ENCODE measurements at regions not wholly inside any gene's neighbourhood (a gene's known extent, or its start where the extent isn't known, plus 50 kb on each side); places are given as distances from the start of the nearest gene placed in this dataset.

DNA sequence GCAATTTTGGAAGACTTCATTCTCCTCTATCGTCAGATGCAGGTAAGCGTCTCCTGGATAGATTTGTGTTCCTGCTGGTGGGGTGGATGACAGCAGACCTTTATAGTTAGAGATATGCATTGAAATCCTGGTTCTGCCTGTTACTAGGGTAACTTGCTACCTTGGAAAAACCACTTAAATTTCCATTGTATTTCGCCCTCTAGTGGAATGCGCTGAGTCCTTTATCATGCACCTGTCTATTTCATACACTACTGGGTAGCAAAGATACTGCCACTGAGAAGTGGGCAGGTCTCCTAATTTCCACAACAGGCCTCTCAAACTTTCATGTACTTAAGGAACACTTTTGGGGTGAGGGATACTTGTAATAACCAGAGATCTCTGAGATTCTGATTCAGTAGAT lies 209.5 kb upstream of the SUCLG2 start:
- DNase-seq = no peak

DNA sequence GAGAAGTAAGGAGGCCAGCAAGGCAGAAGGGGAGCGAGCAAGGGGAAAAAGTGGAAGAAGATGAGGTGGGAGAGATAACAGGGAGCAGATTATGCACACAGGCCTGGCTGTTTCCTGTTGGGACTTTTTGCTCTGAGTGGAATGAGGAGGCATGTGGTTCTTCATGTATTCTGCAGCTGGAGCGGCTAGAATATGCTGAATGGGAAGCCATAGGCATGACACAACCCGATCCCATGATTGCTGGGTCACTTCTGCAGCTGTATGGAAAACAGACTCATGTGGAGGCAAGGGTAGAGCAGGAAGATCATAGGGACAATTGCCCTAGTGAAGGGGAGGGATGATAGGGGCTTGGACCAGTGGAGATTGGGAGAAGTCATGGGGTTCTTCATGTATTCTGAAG lies 206.0 kb upstream of the SUCLG2 start:
- no peak for DNase-seq

DNA sequence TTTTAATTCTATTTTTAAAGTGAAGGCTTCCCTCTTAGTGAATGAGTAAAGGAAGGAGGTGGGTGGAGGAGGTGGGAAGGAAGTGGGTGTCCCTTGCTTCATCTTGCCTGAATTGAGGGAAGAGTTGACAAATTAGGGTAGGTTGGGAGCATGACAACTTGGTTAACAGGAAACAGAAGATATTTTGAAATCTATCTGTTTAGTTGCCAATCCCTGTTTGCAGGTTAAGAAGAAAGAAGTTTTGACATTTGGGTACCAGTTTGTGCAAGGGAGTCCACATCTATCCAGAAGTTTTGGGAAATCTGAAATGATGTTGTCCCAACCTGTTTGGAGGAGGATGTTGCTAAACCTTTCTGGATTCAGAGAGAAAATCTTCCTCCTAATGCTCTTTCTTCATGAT lies 204.1 kb upstream of the SUCLG2 start:
- no peak for DNase-seq

DNA sequence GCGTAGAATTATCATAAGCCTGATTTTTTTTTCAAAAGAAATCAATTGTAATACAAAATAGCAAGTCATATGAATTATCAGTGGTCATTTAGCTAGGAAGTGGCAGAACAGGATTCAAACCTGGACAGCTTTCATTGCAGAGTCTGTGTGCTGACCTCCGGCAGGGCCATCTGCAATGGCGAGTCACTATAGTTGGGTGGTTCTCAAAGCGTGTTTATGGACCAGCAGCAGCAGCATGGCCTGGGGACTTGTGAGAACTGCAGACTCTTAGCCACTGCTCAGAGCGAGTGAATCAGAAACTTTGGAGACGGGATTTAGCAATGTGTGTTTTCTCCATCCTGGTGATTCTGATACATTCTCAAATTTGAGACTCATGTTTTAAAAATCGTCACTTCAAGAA lies 202.3 kb upstream of the SUCLG2 start:
- DNase-seq = no peak

DNA sequence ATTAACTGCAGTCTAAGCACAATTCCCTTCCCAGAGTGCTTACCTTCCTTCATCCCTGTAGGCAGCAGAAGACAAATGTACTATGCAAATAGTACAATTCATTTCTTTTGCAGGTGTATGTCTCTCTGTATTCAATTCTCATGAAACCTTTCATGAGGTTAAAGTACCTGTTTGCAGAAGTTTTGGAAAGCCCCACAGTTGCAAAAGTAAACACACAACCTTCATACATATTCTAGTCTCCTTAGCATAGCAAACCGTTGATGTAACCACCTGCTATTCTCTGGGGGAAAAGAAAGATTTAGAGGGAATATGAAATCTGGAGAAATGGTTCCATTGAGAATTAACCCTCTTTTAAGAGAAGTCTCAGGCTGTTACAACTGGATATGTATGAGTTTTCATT lies 200.3 kb upstream of the SUCLG2 start:
- no peak for DNase-seq

DNA sequence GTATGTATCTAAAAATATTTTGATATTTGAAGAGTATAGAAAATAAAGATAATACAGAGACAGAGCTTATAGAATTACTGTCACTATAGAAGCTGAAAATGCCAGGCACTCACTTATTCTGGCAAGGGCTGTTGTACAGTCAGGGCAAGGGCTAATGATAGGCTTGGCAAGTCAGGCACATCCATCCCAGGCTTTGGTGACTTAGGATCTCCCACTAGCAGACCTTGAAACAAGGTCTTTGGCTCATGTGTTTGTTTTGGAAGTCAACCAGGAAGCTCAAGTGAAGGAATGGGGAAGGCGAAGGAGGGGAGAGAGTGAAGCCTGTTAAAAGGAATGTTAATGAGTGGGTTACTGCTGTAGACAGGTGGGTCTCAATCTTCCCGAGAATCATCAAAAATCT lies 199.1 kb upstream of the SUCLG2 start:
- no peak for DNase-seq

DNA sequence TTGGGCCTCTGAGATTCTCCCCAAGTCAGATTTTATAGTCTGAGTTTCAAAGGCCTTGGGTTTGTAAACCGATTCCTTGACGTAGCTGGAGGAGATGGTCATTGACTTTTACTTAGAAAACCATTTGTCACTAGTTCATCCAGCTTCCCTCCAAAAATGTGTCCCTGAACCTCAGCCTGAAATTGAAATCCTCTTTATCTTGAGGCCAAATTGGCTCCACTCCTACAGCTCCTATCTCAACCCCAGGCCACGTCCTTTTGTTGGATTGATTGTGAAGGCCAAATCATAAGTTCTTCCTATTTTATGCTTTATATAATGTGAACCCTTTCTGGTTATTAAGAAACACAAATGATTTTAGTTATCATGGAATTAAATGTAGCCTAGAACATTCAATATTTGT lies 193.9 kb upstream of the SUCLG2 start:
- no peak for DNase-seq

DNA sequence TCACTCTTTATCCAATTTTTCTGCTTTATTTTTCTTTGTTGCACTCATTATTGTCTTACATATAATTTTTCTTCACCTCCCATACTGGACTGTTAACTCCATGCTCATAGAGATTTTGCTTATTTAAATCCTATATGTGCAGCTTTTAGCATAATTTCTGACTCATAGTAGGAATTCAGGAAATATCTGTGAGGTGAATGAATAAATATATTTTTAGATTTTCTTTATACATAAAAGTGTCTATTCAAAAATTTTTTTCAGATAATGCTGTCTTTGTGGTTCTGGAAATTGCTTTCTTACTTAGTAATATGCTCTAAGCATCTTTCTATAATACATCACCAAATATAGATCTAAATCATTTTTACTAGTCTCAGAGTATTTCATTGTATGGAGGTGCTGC lies 191.8 kb upstream of the SUCLG2 start:
- no peak for DNase-seq

DNA sequence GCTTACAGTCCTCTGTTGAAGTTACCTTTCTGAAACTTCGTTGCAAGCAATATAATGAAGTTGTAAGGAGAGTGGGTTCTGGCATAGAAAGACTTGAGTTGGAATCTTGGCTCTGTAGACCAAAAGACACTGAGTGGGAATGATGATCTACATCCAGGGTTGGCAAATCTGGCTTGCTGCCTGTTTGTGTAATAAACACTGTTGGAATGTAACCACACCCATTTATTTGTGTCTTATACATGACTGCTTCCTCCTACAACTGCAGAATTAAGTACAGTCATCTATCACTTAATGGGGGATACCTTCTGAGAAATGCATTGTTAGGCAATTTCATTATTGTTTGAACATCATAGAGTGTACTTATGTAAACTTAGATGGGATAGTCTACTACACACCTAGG lies 178.4 kb upstream of the SUCLG2 start:
- DNase-seq = no peak

DNA sequence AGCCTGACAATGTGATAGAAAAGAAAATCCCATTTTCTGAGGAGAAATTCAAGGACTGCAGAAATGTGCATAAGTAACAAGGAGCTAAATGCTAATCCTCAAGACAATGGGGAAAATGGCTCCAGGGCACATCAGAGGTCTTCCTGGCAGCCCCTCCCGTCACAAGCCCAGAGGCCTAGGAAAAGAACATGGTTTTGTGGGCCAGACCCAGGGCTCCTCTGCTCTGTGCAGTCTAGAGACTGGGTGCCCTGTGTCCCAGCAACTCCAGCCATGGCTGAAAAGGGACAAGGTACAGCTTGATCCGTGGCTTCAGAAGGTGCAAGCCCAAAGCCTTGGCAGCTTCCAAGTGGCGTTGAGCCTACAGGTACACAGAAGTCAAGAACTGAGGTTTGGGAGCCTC lies 176.8 kb upstream of the SUCLG2 start:
- no peak for DNase-seq

DNA sequence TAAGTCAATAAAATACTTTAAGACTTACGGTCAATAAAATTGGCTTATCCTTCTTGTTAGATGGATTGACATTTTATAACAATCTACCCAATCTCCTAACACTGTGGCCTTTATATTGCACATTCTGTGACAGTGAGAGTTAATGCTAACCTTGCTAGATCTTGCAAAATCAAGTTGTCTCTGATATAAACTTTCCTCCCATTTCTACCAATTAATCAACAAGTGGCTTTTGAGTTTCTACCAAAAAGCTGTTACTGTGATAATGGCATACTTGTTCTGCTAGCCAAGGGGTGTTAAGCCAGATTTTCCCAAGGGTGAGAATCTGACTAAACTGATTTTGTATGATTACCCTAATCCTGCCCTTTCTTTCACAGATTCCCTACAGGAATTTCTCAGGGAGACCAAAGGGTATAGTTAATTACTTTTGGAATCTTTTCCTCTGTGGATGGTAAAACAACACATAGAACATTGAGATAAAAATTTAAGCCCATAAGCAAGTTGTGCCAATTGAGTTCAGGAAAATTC lies 174.1 kb upstream of the SUCLG2 start:
- no peak for DNase-seq

DNA sequence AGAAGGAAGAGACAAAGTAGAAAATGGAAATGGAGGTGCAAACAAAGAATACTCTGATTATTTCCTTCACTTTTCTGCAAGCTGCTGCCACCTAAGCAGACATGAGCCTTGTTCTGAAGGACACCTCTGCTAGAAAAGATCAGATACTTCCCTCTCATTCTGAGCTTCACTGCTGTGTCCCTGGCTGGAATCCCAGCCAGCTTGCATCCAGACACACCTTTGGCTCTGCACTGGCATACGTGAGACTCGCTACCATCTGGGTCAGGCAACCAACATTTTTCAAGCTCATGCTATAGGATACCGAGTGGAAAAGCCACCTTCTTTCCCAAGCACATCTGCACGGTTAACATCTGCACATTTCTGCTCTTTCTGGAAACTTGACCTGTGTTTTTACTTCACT lies 166.7 kb upstream of the SUCLG2 start:
- no peak for DNase-seq

DNA sequence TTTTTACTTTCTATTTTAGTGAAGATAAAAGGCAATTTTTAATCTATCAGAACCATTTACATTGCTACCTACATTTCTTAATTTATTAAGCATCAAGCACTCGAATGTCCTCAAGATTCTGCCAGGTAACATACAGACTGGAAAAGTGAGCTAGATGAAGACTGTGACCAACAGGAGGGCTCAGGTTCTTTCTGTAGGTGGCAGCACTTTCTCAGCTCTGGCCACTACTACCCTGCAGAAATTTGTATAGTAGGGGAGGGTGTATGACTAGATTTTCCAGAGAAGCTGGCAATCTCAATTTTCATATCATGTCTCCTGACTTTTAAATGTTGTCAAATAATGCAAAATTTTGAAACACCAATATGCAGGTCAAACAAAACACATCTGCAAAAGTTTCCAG lies 165.0 kb upstream of the SUCLG2 start:
- peak; percentile 8 for DNase-seq

DNA sequence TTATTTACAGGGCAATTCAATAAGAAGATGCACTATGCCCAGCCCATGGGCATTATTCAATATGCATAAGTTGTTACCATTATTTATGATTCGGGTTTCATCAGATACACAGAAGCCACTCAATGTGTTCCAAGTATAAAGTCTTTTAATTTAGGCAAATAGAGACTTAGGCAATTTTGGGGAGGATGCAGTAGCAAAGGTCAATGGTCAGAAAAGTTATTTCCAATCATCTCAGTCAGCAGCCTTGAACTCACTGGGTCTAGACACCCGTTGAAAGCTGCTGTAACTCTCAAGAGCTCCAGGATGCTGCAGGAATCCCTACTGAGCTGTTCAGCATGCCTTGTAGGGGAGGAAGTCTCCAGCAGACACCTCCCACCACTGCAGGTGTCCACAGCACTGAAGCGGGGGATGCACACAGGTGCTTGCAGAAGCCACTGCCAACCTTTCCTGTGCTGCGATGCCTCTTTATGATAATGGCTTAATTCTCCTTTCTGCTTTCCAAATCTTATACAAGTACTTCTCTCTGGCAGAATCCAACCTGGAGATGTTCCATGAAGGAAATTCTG lies 155.0 kb upstream of the SUCLG2 start:
- DNase-seq = no peak

DNA sequence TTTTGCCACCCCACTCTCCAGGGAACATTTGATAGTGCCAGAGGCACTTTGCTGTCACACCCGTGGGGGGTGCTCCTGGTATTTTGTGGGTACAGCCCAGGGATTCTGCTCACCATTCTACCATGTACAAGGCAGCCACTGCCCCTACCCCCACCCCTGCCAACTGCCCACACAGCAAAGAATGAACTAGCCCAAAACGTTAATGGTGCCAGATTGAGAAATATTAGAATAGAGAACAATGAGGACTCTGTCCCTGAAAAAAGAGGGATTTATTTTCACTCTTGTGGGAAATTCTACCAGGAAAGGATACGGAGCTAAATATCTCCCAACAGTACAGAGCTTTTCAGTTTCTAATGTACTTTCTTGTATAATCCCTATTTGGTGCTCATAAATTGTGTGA lies 154.5 kb upstream of the SUCLG2 start:
- peak; percentile 4 for DNase-seq

DNA sequence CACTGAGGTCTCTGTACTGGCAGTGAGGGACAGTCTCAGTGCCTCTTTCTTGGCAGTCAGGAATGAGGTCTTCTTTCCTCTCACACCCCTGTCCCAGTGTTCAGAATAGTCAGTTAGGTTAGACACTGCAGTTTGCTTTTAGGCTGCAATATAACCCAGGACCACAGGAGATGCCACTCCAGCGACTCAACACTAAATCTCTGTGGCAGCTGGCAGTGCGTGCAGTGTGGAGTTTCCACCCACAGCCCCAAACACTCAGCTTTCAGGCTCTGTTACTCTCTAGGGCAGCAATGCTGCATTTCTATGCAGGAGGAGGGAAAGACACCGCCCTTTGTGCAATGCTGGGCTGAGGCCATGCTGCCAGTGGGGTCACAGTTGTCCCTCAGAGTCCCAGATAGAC lies 150.2 kb upstream of the SUCLG2 start:
- no peak for DNase-seq

DNA sequence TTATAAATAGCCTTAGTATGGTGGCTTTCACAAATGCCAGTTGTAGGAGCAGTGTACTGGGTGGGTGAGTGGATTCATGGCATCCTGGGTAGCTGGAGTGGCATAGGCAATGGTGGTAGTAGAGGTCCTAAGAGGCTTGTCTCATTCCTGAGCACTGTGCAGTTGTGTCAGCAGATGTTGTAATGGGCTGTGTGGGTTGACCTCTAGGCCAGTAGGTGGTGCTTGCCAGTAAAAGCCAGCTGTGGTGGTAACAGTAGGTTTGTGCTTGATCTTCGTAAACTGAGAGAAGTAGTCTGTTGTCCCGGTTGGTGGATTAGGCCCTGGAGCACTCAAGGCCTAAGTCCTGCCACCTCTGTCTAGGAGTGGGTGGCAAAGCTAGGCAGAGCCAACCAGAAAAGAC lies 149.7 kb upstream of the SUCLG2 start:
- no peak for DNase-seq

DNA sequence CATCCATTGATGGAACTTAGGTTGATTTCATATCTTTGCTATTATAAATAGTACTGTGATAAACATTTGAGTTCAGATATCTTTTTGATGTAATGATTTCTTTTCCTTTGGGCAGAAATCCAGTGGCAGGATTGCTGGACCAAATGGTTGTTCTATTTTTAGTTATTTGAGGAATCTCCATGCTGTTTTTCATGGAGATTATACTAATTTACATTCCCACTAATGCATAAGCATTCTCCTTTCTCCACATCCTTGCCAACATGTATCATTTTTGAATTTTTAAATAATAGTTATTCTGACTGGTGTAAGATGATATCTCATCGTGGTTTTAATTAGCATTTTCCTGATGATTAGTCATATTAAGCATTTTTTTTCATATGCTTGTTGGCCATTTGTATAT lies 144.0 kb upstream of the SUCLG2 start:
- DNase-seq = no peak

DNA sequence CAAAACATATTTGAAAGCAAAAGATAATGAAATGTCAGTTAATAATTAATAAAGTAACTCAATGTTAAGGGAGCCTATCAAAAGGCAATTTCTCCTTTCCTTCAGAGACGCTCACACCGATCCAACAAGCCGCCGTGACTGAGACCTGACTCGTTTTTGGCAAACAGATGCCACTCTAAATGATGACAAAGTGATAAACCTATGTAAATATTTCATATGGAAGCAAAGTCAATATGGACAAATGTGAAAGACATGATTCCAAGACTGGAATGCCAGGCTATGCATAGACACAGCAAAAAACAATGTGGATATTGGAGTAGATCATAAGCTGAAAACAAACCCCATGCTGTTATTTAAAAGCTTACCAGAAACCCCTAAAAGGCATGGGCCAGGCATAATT lies 137.2 kb upstream of the SUCLG2 start:
- no peak for DNase-seq

DNA sequence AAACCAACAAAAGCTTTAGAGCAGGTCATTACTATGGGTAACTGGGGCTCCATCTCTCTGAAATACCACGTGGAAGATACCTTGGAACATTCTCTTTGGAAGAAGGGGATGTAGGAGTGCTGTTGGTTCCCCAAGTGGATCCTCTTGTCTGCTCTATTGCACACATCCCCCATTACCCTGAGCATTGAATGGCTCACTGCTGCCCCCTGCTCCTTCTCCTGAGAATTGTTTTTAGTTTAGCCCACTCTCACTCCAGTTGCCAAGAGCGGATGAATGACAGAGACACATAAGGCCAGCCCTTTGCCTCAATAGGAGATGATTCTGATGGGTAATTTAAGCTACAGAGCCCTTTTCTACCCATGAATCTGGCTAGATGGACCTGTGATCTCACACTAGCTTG lies 135.6 kb upstream of the SUCLG2 start:
- DNase-seq = peak; percentile 2

DNA sequence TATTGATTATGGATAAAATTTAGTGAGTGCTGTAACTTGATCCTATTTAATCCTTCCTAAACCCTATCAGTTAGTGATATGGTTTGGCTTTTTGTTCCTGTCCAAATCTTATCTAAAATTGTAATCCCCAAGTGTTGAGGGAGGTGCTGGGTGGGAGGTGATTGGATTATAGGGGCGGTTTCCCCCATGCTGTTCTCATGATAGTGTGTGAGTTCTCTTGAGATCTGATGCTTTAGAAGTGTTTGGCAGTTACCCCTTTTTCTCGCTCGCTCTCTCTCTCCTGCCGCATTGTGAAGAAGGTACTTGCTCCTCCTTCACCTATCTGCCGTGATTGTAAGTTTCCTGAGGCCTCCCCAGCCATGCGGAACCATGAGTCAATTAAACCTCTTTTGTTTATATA lies 134.0 kb upstream of the SUCLG2 start:
- DNase-seq = no peak

DNA sequence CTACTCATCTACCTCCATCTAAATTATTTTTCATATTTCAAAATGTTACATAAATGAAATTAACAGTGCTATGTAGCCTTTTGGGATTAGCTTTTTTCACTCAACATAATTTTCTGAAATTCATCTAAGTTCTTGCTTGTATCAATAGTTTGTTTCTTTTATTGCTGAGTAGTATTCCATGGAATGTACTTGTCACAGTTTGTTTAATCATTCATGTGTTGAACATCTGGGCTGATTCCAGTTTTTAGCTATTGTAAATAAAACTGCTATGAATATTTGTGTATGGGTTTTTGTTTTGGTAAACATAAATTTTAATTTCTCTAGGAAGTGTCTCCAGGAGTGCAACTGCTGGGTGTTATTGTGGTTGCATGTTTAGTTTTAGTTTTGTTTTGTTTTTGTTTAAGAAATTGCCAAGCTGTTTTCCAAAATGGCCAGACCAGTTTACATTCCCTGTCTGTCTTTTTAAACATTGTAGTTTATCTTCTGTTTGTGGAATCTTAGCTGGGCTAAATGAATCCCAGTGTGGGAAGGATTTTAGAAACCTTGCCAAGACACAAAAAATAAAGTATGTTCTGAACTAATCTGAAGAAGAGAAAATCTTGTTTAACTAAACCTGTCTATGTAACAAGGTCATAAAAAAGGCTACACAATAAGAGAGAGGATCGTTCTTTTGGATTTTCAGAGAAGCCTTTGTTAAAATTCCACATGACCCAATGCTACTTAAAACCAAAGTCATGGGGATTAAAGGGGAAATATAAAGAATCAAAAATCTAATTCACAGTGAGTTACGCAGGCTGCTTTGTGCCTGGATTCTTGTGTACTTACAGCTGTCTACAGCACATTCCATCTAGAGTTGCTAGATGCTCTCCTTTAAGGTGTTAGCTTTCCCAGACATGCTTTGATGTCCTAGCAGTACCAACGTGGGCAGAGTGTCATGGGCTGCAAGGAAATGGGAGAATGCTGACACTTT lies 129.2 kb upstream of the SUCLG2 start:
- DNase-seq = no peak

DNA sequence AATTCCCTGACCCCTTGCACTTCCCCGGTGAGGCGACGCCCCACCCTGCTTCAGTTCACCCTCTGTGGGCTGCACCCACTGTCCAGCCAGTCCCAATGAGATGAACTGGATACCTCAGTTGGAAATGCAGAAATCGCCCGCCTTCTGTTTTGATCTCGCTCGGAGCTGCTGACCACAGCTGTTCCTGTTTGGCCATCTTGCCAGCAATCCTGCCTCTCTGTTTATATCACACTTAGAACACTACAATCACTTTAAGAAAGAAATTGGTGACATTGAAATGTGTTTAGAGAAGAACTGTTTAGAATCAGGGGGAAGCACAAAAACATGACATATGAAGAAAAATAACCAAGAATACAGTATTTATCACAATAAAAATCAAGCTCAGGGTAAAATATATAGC lies 127.5 kb upstream of the SUCLG2 start:
- no peak for DNase-seq

DNA sequence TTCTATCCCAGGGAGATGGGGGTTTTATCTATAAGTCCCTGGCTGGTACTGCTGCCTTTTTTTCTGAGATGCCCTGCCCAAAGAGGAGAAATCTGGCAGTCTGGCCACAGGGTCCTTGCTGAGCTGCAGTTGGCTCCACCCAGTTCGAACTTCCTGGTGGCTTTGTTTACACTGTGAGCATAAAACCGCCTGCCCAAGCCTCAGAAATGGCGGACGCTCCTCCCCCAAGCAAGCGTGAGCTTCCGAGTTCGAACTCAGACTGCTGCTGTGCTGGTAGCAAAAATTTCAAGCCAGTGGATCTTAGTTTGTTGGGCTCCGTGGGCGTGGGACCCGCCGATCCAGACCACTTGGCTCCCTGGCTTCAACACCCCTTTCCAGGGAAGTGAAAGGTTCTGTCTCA lies 126.8 kb upstream of the SUCLG2 start:
- DNase-seq = no peak

DNA sequence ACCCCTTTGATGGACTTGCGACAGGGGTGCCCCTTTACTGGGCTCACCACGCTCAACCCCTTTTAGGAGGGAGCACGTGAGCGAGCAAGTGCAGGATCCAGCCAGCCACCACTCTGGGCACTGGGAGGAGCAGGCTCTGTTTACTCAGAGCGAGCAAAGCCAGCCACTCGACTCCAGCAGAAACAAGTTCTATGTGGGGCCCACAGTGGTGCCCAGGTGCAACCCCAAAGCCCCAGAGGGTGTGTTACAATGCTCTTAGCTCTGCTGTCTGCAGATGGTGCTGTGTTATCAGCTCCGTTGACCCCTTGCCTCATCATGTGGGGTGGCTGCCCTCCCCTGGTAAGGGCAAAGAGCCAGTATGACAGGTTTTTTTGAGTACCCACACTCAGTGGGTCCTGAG lies 120.3 kb upstream of the SUCLG2 start:
- no peak for DNase-seq

Measured in midbrain (tissue), 1 donor.